UCSD-AML1 (cell line): ENCODE measurements at regions not wholly inside any gene's neighbourhood (a gene's known extent, or its start where the extent isn't known, plus 50 kb on each side); places are given as distances from the start of the nearest gene placed in this dataset.
"Not testable (repeated sequence)": the region's sequence is repeated elsewhere in the genome, so short reads cannot be mapped to it uniquely, and the experiment has no call there.

Experiments
- DNase-seq: peaks from one replicate; lab custom pipeline; 2025; ENCODE audit not compliant: unreplicated experiment; lab: John Stamatoyannopoulos, UW

- no peak for DNase-seq
These were observed 220.0 kb upstream of the KCND2 start for GRCh38 chr7:120052884-120053382.

- no peak for DNase-seq
These were observed 219.5 kb upstream of the KCND2 start for GRCh38 chr7:120053390-120053961.

- no peak for DNase-seq
These were observed 218.4 kb upstream of the KCND2 start for GRCh38 chr7:120054376-120055100.

GRCh38 chr7:120055300-120055699, 217.7 kb upstream of the KCND2 start:
- no peak for DNase-seq

GRCh38 chr7:120056227-120056626, 216.7 kb upstream of the KCND2 start:
- no peak for DNase-seq

- no peak for DNase-seq
These were observed 213.3 kb upstream of the KCND2 start for GRCh38 chr7:120059641-120060040.

GRCh38 chr7:120060281-120060680, 212.7 kb upstream of the KCND2 start:
- no peak for DNase-seq

GRCh38 chr7:120060875-120061274, 212.1 kb upstream of the KCND2 start:
- DNase-seq, result no peak

GRCh38 chr7:120064565-120064964, 208.4 kb upstream of the KCND2 start:
- no peak for DNase-seq

GRCh38 chr7:120066898-120067297, 206.1 kb upstream of the KCND2 start:
- DNase-seq, result not testable (repeated sequence)

- DNase-seq, result no peak
These were observed 202.8 kb upstream of the KCND2 start for GRCh38 chr7:120070201-120070600.

- no peak for DNase-seq
These were observed 195.2 kb upstream of the KCND2 start for GRCh38 chr7:120077777-120078176.

- no peak for DNase-seq
These were observed 194.0 kb upstream of the KCND2 start for GRCh38 chr7:120079022-120079421.

- no peak for DNase-seq
These were observed 193.3 kb upstream of the KCND2 start for GRCh38 chr7:120079704-120080103.

GRCh38 chr7:120086468-120086867, 186.5 kb upstream of the KCND2 start:
- not testable (repeated sequence) for DNase-seq

- DNase-seq, result no peak
These were observed 183.0 kb upstream of the KCND2 start for GRCh38 chr7:120089968-120090367.

GRCh38 chr7:120091807-120092206, 181.2 kb upstream of the KCND2 start:
- DNase-seq, result no peak

GRCh38 chr7:120097020-120097419, 176.0 kb upstream of the KCND2 start:
- DNase-seq, result no peak

GRCh38 chr7:120097774-120098173, 175.2 kb upstream of the KCND2 start:
- no peak for DNase-seq

GRCh38 chr7:120108376-120108775, 164.6 kb upstream of the KCND2 start:
- DNase-seq, result no peak

GRCh38 chr7:120110169-120110568, 162.8 kb upstream of the KCND2 start:
- no peak for DNase-seq

- DNase-seq, result no peak
These were observed 158.3 kb upstream of the KCND2 start for GRCh38 chr7:120114626-120115025.

GRCh38 chr7:120123528-120123927, 149.4 kb upstream of the KCND2 start:
- no peak for DNase-seq
